GM12878 (cell line): ENCODE measurements at regions not wholly inside any gene's neighbourhood (a gene's known extent, or its start where the extent isn't known, plus 50 kb on each side); places are given as distances from the start of the nearest gene placed in this dataset.

Source experiments
- ATAC-seq: fragments of 200-7000 bp; cut with Tn5 transposase; 3 replicates; pipeline ENCODE4 v1.9.1; 2020; ENCODE audit warnings: mild to moderate bottlenecking, moderate library complexity
- BruUV-seq: library from RNA; stranded (reverse); fragments of 400-500 nt; replicated peaks from 2 replicates; lab custom pipeline; 2021; lab: Mats Ljungman, UMichigan
- CTCF ChIA-PET: fragments of 300-600 bp; sonication (Branson Sonifier 250); formaldehyde crosslinking; extraction: SDS; loops from one replicate; lab custom pipeline; 2021; ENCODE audit warnings: inconsistent platforms; lab: Yijun Ruan, JAX
- POLR2A ChIA-PET: fragments of 350-600 bp; formaldehyde crosslinking; extraction: SDS; loops from one replicate; lab custom pipeline; 2021; ENCODE audit warnings: inconsistent platforms; lab: Charles Lee
- RAD21 ChIA-PET: fragments of 300-600 bp; sonication (Branson Sonifier 250); formaldehyde crosslinking; loops from one replicate; lab custom pipeline; 2023; ENCODE audit warnings: antibody characterized with exemption; ENCODE audit not compliant: unreplicated experiment; lab: Charles Lee
- SMC1A ChIA-PET: fragments of 300-600 bp; sonication (Branson Sonifier 250); formaldehyde crosslinking; loops from one replicate; lab custom pipeline; 2023; ENCODE audit not compliant: unreplicated experiment, uncharacterized antibody; lab: Charles Lee
- DNase-seq: peaks from one replicate; pipeline ENCODE4 v3.0.0-alpha.2; 2011; ENCODE audit warnings: low read depth, low spot score
- FAIRE-seq: peaks from 3 replicates; lab custom pipeline; 2011; peaks lifted over from hg19 to GRCh38; lab: Jason Lieb, UNC
- H2AFZ ChIP-seq: 2 replicates; pipeline ENCODE4 v1.6.0; 2011; ENCODE audit warnings: low read depth, low read length, control low read depth; ENCODE audit not compliant: control insufficient read depth
- H3K27ac ChIP-seq: 2 replicates; pipeline ENCODE4 v1.5.1; 2011; ENCODE audit warnings: control low read depth; ENCODE audit not compliant: control insufficient read depth, insufficient read depth
- H3K27me3 ChIP-seq, 2 experiments: replicated peaks in 1 of 2; 2 replicates each; pipeline versions ENCODE4 v1.6.0 to v1.6.1; 2011; ENCODE audit warnings: low read length in 1 of 2; ENCODE audit not compliant: control insufficient read depth in 2 of 2, insufficient read depth in 2 of 2
- H3K36me3 ChIP-seq, 2 experiments: 2 replicates each; pipeline ENCODE4 v1.5.1; 2011; ENCODE audit warnings: low read length in 1 of 2; ENCODE audit not compliant: control insufficient read depth in 2 of 2, insufficient read depth in 2 of 2
- H3K4me1 ChIP-seq: 2 replicates; pipeline ENCODE4 v1.6.1; 2011; ENCODE audit warnings: mild to moderate bottlenecking, low read length, moderate library complexity, mixed read lengths; ENCODE audit not compliant: control insufficient read depth, insufficient read depth
- H3K4me2 ChIP-seq: 2 replicates; pipeline ENCODE4 v1.6.0; 2011; ENCODE audit warnings: control low read depth; ENCODE audit not compliant: control insufficient read depth, insufficient read depth
- H3K4me3 ChIP-seq: fragments of 200-600 bp; sonication (generic); 2 replicates; pipeline ENCODE4 v1.5.1; 2016
- H3K79me2 ChIP-seq: 2 replicates; pipeline ENCODE4 v1.6.0; 2011; ENCODE audit warnings: low read length; ENCODE audit not compliant: control insufficient read depth, insufficient read depth
- H3K9ac ChIP-seq: 2 replicates; pipeline ENCODE4 v1.8.0; 2011; ENCODE audit warnings: low read length, control low read depth, mixed read lengths; ENCODE audit not compliant: control insufficient read depth, insufficient read depth
- H3K9me3 ChIP-seq: replicated peaks from 3 replicates; pipeline ENCODE4 v1.5.1; 2011; ENCODE audit warnings: mild to moderate bottlenecking, low read length; ENCODE audit not compliant: control insufficient read depth, insufficient read depth
- H4K20me1 ChIP-seq: 2 replicates; pipeline ENCODE4 v1.6.0; 2011; ENCODE audit not compliant: control insufficient read depth, insufficient read depth
- BACH1 ChIP-seq: fragments of 450-650 bp; IDR thresholded peaks from 2 replicates; pipeline ENCODE4 v1.6.1; 2017; ENCODE audit warnings: mild to moderate bottlenecking, borderline replicate concordance
- DPF2 ChIP-seq: fragments of 450-650 bp; IDR thresholded peaks from 2 replicates; pipeline ENCODE4 v1.6.1; 2017; ENCODE audit warnings: mild to moderate bottlenecking
- ETV6 ChIP-seq, 2 experiments: fragments of 450-650 bp in 1 of 2; IDR thresholded peaks in 1 of 2; conservative IDR thresholded peaks in 1 of 2; 2 replicates each; pipeline ENCODE4 v1.6.1; 2014; ENCODE audit warnings: antibody characterized with exemption in 1 of 2, borderline replicate concordance in 1 of 2, low read depth in 1 of 2, mild to moderate bottlenecking in 1 of 2, moderate library complexity in 1 of 2
- IRF4 ChIP-seq: IDR thresholded peaks from 2 replicates; pipeline ENCODE4 v1.6.1; 2011; ENCODE audit warnings: low read depth, low read length
- JUNB ChIP-seq: IDR thresholded peaks from 2 replicates; pipeline ENCODE4 v1.6.1; 2016; ENCODE audit warnings: antibody characterized with exemption, mild to moderate bottlenecking
- PML ChIP-seq: IDR thresholded peaks from 2 replicates; pipeline ENCODE4 v1.6.1; 2012; ENCODE audit warnings: low read length, inconsistent platforms
- RCOR1 ChIP-seq: conservative IDR thresholded peaks from 2 replicates; pipeline ENCODE4 v1.6.1; 2012; ENCODE audit warnings: low read depth, low read length, improper control_type of control experiment
- SIX5 ChIP-seq: IDR thresholded peaks from 2 replicates; pipeline ENCODE4 v1.6.1; 2011; ENCODE audit warnings: mild to moderate bottlenecking, low read depth, low read length, moderate library complexity; ENCODE audit not compliant: severe bottlenecking
- SMAD5 ChIP-seq: IDR thresholded peaks from 2 replicates; pipeline ENCODE4 v1.6.1; 2016; ENCODE audit warnings: antibody characterized with exemption, low read depth
- SMC3 ChIP-seq: IDR thresholded peaks from 2 replicates; pipeline ENCODE4 v1.6.1; 2011; ENCODE audit warnings: low read length, improper control_type of control experiment, borderline replicate concordance
- SP1 ChIP-seq: IDR thresholded peaks from one replicate; pipeline ENCODE4 v1.6.1; 2011; ENCODE audit warnings: low read depth, low read length
- SUPT20H ChIP-seq: IDR thresholded peaks from 2 replicates; pipeline ENCODE4 v1.6.1; 2011; ENCODE audit warnings: low read depth, mild to moderate bottlenecking, low read length, moderate library complexity, borderline replicate concordance; ENCODE audit not compliant: control insufficient read depth
- TBL1XR1 ChIP-seq: IDR thresholded peaks from 2 replicates; pipeline ENCODE4 v1.6.1; 2012; ENCODE audit warnings: low read depth, low read length, improper control_type of control experiment
- YBX1 ChIP-seq: fragments of 450-650 bp; IDR thresholded peaks from 2 replicates; pipeline ENCODE4 v1.6.1; 2016; ENCODE audit warnings: antibody characterized with exemption
- WGBS: methylation state at CpG from one replicate; pipeline ENCODE4 v1.1.6; 2016; ENCODE audit warnings: low lambda C conversion rate; ENCODE audit not compliant: insufficient replicate concordance, insufficient coverage; ENCODE audit errors: missing lambda C conversion rate; 5-methylcytosine and 5-hydroxymethylcytosine counted together
- in situ Hi-C: fragments of 300-500 bp; cut with MboI; formaldehyde crosslinking; loops from 9 replicates; pipeline ENCODE4 v1.14.3; 2018; ENCODE audit warnings: mixed read lengths
- intact Hi-C: fragments of 100-400 bp; cut with micrococcal nuclease; formaldehyde crosslinking; loops from one replicate; pipeline ENCODE4 v1.14.2; 2022; ENCODE audit not compliant: unreplicated experiment
- TF ChIP-seq, protein P1 (sequence below): IDR thresholded peaks from 2 replicates; pipeline ENCODE4 v1.6.1; 2011; ENCODE audit warnings: borderline replicate concordance, low read depth, mild to moderate bottlenecking, moderate library complexity, low read length; ENCODE audit not compliant: insufficient read depth, poor library complexity, severe bottlenecking
- TF ChIP-seq, protein P2 (sequence below): IDR thresholded peaks from 2 replicates; pipeline ENCODE4 v1.6.1; 2012; ENCODE audit warnings: low read depth, low read length, improper control_type of control experiment
- TF ChIP-seq, protein P3 (sequence below): fragments of 450-650 bp; conservative IDR thresholded peaks from 2 replicates; pipeline ENCODE4 v1.6.1; 2017; ENCODE audit warnings: mild to moderate bottlenecking, moderate library complexity
- TF ChIP-seq, protein P4 (sequence below): IDR thresholded peaks from 2 replicates; pipeline ENCODE4 v1.6.1; 2011; ENCODE audit warnings: borderline replicate concordance, low read depth, mild to moderate bottlenecking, moderate library complexity, mixed read lengths, low read length; ENCODE audit not compliant: insufficient read depth; ENCODE audit errors: extremely low read length
- TF ChIP-seq, protein P5 (sequence below): fragments of 150-350 bp; IDR thresholded peaks from 2 replicates; pipeline ENCODE4 v1.6.1; 2014; ENCODE audit warnings: mild to moderate bottlenecking, low read depth, low read length

DNA sequence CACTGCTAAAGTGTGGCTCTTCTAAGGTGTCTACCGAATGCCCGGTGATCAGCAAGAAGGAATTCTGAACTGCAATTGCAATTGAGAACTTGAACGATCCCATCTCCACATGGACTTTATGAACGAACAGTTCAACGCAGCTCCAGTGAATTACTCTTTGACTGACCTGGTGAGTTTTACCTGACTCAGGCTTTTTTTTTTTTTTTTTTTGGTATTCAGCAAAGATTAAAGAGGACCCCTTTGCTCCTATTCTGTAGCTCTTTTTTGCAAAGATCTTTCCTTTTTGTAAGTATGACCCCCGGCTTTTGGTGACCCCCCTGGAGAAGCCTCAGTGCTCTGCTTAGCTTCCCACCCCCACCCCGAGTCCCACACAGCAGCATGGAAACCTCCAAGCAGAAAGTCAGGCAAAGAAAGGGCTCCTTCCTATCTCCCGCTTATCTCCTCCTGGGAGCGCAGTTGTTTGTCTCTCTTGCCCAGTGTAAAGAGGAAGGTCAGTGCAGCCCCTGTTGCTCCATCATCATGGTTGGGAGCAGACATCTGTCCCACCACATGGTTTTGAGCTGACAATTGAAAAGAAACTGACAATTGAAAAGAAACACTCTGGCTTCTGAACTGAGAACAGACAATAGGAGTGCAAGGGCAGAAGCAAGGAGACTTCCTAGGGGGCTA, 72.1 kb upstream of the DIO3 start:
- DNase-seq (no peak), FAIRE-seq (no peak), ATAC-seq (no peak)
- Histone ChIP-seq H3K9ac (no peak overlapping the region), H3K36me3 (no peaks in the 10 kb centered on the region), H2AFZ (no peak overlapping the region), H3K27me3 (no peaks in the 10 kb centered on the region), H3K27ac (no peak overlapping the region), H4K20me1 (no peaks in the 10 kb centered on the region), H3K4me3 (no peak overlapping the region), H3K4me1 (no peaks in the 10 kb centered on the region), H3K9me3 (no peaks in the 10 kb centered on the region), H3K79me2 (no peaks in the 10 kb centered on the region), H3K4me2 (no peak overlapping the region)
- ChIA-PET SMC1A (no interaction called here), RAD21 (interaction anchor here (0.6 kb wide), 1 partner anchor 22 kb away, joined by 3 read pairs; no protein-coding TSS in a partner anchor), CTCF (no interaction called here), POLR2A (no interaction called here)
- 76% methylated on average over 7 of the region's 9 CpGs for WGBS
- in situ Hi-C loops (no loop called here), intact Hi-C loops (no loop called here)
- BruUV-seq, result no TSS peak
- TF ChIP-seq RCOR1 (no peak), IRF4 (no peak), PML (no peak), SP1 (no peak), SIX5 (no peak), YBX1 (no peak), DPF2 (no peak), ETV6 (conservative IDR thresholded peaks at IDR 0.05 in 1 of 2, IDR thresholded peaks at IDR 0.05 in 1 of 2; ENCODE audit: borderline replicate concordance in 1 of 2, low read depth in 1 of 2) (no peak), BACH1 (no peak), SMAD5 (no peak), JUNB (no peak), TBL1XR1 (no peak), SUPT20H (no peak), SMC3 (no peak)
- TF ChIP-seq, protein P1, sequence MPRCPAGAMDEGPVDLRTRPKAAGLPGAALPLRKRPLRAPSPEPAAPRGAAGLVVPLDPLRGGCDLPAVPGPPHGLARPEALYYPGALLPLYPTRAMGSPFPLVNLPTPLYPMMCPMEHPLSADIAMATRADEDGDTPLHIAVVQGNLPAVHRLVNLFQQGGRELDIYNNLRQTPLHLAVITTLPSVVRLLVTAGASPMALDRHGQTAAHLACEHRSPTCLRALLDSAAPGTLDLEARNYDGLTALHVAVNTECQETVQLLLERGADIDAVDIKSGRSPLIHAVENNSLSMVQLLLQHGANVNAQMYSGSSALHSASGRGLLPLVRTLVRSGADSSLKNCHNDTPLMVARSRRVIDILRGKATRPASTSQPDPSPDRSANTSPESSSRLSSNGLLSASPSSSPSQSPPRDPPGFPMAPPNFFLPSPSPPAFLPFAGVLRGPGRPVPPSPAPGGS, result no peak
- TF ChIP-seq, protein P2, sequence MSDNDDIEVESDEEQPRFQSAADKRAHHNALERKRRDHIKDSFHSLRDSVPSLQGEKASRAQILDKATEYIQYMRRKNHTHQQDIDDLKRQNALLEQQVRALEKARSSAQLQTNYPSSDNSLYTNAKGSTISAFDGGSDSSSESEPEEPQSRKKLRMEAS, result no peak
- TF ChIP-seq, protein P3, sequence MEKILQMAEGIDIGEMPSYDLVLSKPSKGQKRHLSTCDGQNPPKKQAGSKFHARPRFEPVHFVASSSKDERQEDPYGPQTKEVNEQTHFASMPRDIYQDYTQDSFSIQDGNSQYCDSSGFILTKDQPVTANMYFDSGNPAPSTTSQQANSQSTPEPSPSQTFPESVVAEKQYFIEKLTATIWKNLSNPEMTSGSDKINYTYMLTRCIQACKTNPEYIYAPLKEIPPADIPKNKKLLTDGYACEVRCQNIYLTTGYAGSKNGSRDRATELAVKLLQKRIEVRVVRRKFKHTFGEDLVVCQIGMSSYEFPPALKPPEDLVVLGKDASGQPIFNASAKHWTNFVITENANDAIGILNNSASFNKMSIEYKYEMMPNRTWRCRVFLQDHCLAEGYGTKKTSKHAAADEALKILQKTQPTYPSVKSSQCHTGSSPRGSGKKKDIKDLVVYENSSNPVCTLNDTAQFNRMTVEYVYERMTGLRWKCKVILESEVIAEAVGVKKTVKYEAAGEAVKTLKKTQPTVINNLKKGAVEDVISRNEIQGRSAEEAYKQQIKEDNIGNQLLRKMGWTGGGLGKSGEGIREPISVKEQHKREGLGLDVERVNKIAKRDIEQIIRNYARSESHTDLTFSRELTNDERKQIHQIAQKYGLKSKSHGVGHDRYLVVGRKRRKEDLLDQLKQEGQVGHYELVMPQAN, result no peak
- TF ChIP-seq, protein P4, sequence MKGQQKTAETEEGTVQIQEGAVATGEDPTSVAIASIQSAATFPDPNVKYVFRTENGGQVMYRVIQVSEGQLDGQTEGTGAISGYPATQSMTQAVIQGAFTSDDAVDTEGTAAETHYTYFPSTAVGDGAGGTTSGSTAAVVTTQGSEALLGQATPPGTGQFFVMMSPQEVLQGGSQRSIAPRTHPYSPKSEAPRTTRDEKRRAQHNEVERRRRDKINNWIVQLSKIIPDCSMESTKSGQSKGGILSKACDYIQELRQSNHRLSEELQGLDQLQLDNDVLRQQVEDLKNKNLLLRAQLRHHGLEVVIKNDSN, result no peak
- TF ChIP-seq, protein P5, sequence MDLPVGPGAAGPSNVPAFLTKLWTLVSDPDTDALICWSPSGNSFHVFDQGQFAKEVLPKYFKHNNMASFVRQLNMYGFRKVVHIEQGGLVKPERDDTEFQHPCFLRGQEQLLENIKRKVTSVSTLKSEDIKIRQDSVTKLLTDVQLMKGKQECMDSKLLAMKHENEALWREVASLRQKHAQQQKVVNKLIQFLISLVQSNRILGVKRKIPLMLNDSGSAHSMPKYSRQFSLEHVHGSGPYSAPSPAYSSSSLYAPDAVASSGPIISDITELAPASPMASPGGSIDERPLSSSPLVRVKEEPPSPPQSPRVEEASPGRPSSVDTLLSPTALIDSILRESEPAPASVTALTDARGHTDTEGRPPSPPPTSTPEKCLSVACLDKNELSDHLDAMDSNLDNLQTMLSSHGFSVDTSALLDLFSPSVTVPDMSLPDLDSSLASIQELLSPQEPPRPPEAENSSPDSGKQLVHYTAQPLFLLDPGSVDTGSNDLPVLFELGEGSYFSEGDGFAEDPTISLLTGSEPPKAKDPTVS, result no peak
